Small intestine (tissue), 7 donors: ENCODE measurements at regions not wholly inside any gene's neighbourhood (a gene's known extent, or its start where the extent isn't known, plus 50 kb on each side); places are given as distances from the start of the nearest gene placed in this dataset.
"Not testable (repeated sequence)": the region's sequence is repeated elsewhere in the genome, so short reads cannot be mapped to it uniquely, and the experiment has no call there.

Experiments
- DNase-seq, 2 donors: peaks; one replicate each; pipeline versions ENCODE4 v3.0.0 to v3.0.0-alpha.2; 2013
- FAIRE-seq: peaks from 2 replicates; lab custom pipeline; 2012; peaks lifted over from hg19 to GRCh38; lab: Jason Lieb, UNC
- H3K27ac ChIP-seq, 3 donors: one replicate each; pipeline ENCODE4 v1.5.1; 2013; ENCODE audit warnings: low read length in 2 of 3, mild to moderate bottlenecking in 2 of 3, control low read depth in 1 of 3, inconsistent platforms in 1 of 3, low read depth in 1 of 3, moderate library complexity in 1 of 3
- H3K27me3 ChIP-seq, 3 donors: one replicate each; pipeline ENCODE4 v1.6.1; 2013; ENCODE audit warnings: low read length in 3 of 3, inconsistent platforms in 1 of 3; ENCODE audit not compliant: control insufficient read depth in 3 of 3, insufficient read depth in 3 of 3
- H3K36me3 ChIP-seq, 3 donors: one replicate each; pipeline ENCODE4 v1.6.1; 2013; ENCODE audit warnings: low read length in 3 of 3, inconsistent platforms in 1 of 3, low read depth in 1 of 3, mild to moderate bottlenecking in 1 of 3, moderate library complexity in 1 of 3; ENCODE audit not compliant: control insufficient read depth in 3 of 3, insufficient read depth in 2 of 3
- H3K4me1 ChIP-seq, 3 donors: one replicate each; pipeline ENCODE4 v1.6.1; 2013; ENCODE audit warnings: low read length in 2 of 3, inconsistent platforms in 1 of 3, low read depth in 1 of 3, mild to moderate bottlenecking in 1 of 3, moderate library complexity in 1 of 3; ENCODE audit not compliant: control insufficient read depth in 3 of 3, insufficient read depth in 2 of 3
- H3K4me3 ChIP-seq, 3 donors: one replicate each; pipeline ENCODE4 v1.5.1; 2013; ENCODE audit warnings: low read length in 3 of 3, control low read depth in 1 of 3, inconsistent platforms in 1 of 3, low read depth in 1 of 3, mild to moderate bottlenecking in 1 of 3, moderate library complexity in 1 of 3
- H3K9me3 ChIP-seq, 2 donors: one replicate each; pipeline ENCODE4 v1.6.1; 2013; ENCODE audit warnings: low read depth in 1 of 2, low read length in 1 of 2; ENCODE audit not compliant: control insufficient read depth in 2 of 2, insufficient read depth in 1 of 2
- WGBS, 3 donors: extraction: QIAGEN DNeasy Blood & Tissue Kit; methylation state at CpG; one replicate each; pipeline ENCODE4 v1.1.7; 2013; 5-methylcytosine and 5-hydroxymethylcytosine counted together
- donor health status: healthy with polysubstance abuse.
- donor health status: control.
- donor health status: control.
- donor health status: Bipolar disorder and iron deficiency.
- donor health status: healthy.

- Histone ChIP-seq H3K27me3 (peaks cover 0 to 6% (median 0%) of the 10 kb centered on the region in 3 donors), H3K36me3 (no peaks in the 10 kb centered on the region), H3K4me3 (no peak overlapping the region), H3K27ac (no peak overlapping the region), H3K4me1 (no peaks in the 10 kb centered on the region), H3K9me3 (no peaks in the 10 kb centered on the region)
- no peak for FAIRE-seq
- WGBS, 3 donors: 30 to 64% (median 43%) methylated on average over 6 of the region's 6 CpGs
- DNase-seq: no peak
These were observed 71.6 kb upstream of the LYZL1 start for GRCh38 chr10:29217292-29217738.

- no peak overlapping the region for H3K27ac ChIP-seq
- no peaks in the 10 kb centered on the region for H3K9me3 ChIP-seq
- no peak for DNase-seq
- no peaks in the 10 kb centered on the region for H3K36me3 ChIP-seq
- H3K4me3 ChIP-seq: no peak overlapping the region
- 58 to 75% (median 64%) methylated on average over 4 of the region's 4 CpGs for WGBS, 3 donors
- H3K27me3 ChIP-seq: peaks cover 0 to 6% (median 0%) of the 10 kb centered on the region in 3 donors
- no peaks in the 10 kb centered on the region for H3K4me1 ChIP-seq
- FAIRE-seq: no peak
These were observed 65.5 kb upstream of the LYZL1 start for GRCh38 chr10:29223326-29223725.

GRCh38 chr10:29224631-29225030 is 64.2 kb upstream of the LYZL1 start:
- FAIRE-seq (no peak), DNase-seq (no peak)
- Histone ChIP-seq H3K27me3 (peaks cover 0 to 6% (median 0%) of the 10 kb centered on the region in 3 donors), H3K36me3 (no peaks in the 10 kb centered on the region), H3K9me3 (no peaks in the 10 kb centered on the region), H3K4me3 (no peak overlapping the region), H3K4me1 (no peaks in the 10 kb centered on the region), H3K27ac (no peak overlapping the region)
- 77 to 88% (median 85%) methylated on average over 1 of the region's 1 CpG for WGBS, 3 donors

- no peak overlapping the region for H3K4me3 ChIP-seq
- H3K27me3 ChIP-seq: no peaks in the 10 kb centered on the region
- H3K27ac ChIP-seq: no peak overlapping the region
- FAIRE-seq (no peak), DNase-seq (no peak)
- H3K36me3 ChIP-seq: no peaks in the 10 kb centered on the region
- H3K4me1 ChIP-seq: no peaks in the 10 kb centered on the region
- no peaks in the 10 kb centered on the region for H3K9me3 ChIP-seq
- 33 to 67% (median 47%) methylated on average over 2 of the region's 2 CpGs for WGBS, 3 donors
These were observed 61.7 kb upstream of the LYZL1 start for GRCh38 chr10:29227201-29227600.

GRCh38 chr10:29228562-29228961 is 60.3 kb upstream of the LYZL1 start:
- Histone ChIP-seq H3K4me3 (no peak overlapping the region), H3K27ac (no peak overlapping the region), H3K9me3 (no peaks in the 10 kb centered on the region), H3K36me3 (no peaks in the 10 kb centered on the region), H3K4me1 (no peaks in the 10 kb centered on the region), H3K27me3 (no peaks in the 10 kb centered on the region)
- FAIRE-seq (no peak), DNase-seq (no peak)
- 78 to 83% (median 82%) methylated on average over 6 of the region's 6 CpGs for WGBS, 3 donors

GRCh38 chr10:29229258-29229705 is 59.6 kb upstream of the LYZL1 start:
- no peaks in the 10 kb centered on the region for H3K4me1 ChIP-seq
- H3K9me3 ChIP-seq: no peaks in the 10 kb centered on the region
- no peaks in the 10 kb centered on the region for H3K36me3 ChIP-seq
- no peak for FAIRE-seq
- no peak overlapping the region for H3K4me3 ChIP-seq
- DNase-seq: no peak
- H3K27me3 ChIP-seq: no peaks in the 10 kb centered on the region
- 78 to 86% (median 81%) methylated on average over 13 to 15 of the region's 15 CpGs for WGBS, 3 donors
- no peak overlapping the region for H3K27ac ChIP-seq

GRCh38 chr10:29236910-29237309 is 52.0 kb upstream of the LYZL1 start:
- H3K9me3 ChIP-seq, H3K4me3 ChIP-seq, H3K36me3 ChIP-seq, FAIRE-seq, H3K4me1 ChIP-seq, DNase-seq, H3K27me3 ChIP-seq, H3K27ac ChIP-seq: not testable (repeated sequence)
- 87 to 94% (median 87%) methylated on average over 13 of the region's 13 CpGs for WGBS, 3 donors

- WGBS, 3 donors: 43 to 66% (median 54%) methylated on average over 5 of the region's 5 CpGs
- FAIRE-seq: no peak
- no peaks in the 10 kb centered on the region for H3K36me3 ChIP-seq
These were observed 51.1 kb upstream of the LYZL1 start for GRCh38 chr10:29237786-29238185.

GRCh38 chr10:29238523-29239135 is 50.2 kb upstream of the LYZL1 start:
- WGBS, 3 donors: 50 to 71% (median 58%) methylated on average over 3 of the region's 3 CpGs
- no peak for DNase-seq
- Histone ChIP-seq H3K4me1 (no peaks in the 10 kb centered on the region), H3K4me3 (no peak overlapping the region), H3K27ac (no peak overlapping the region), H3K36me3 (no peaks in the 10 kb centered on the region), H3K9me3 (no peaks in the 10 kb centered on the region), H3K27me3 (no peaks in the 10 kb centered on the region)
- no peak for FAIRE-seq

More at GRCh38 chr10:29237786-29238185, 51.1 kb upstream of the LYZL1 start:
- Histone ChIP-seq H3K9me3 (no peaks in the 10 kb centered on the region), H3K4me1 (no peaks in the 10 kb centered on the region), H3K4me3 (no peak overlapping the region), H3K27me3 (no peaks in the 10 kb centered on the region), H3K27ac (no peak overlapping the region)
- no peak for DNase-seq
